Prostate gland (tissue), 2 donors: ENCODE measurements at regions not wholly inside any gene's neighbourhood (a gene's known extent, or its start where the extent isn't known, plus 50 kb on each side); places are given as distances from the start of the nearest gene placed in this dataset.

Experiments
- CTCF ChIP-seq, 4 experiments: fragments of 200-600 bp in 2 of 4; fragments of 450-650 bp in 2 of 4; sonication (generic) in 2 of 4; IDR thresholded peaks; 1 replicate in 3 of 4; 2 replicates in 1 of 4; pipeline ENCODE4 v1.5.1; 2016 to 2019; ENCODE audit warnings: antibody characterized with exemption in 4 of 4, mild to moderate bottlenecking in 2 of 4, moderate library complexity in 2 of 4
- POLR2A ChIP-seq: fragments of 450-650 bp; IDR thresholded peaks from one replicate; pipeline ENCODE4 v1.6.1; 2016; ENCODE audit warnings: antibody characterized with exemption, mild to moderate bottlenecking
- POLR2AphosphoS5 ChIP-seq: sonication (generic); formaldehyde crosslinking; IDR thresholded peaks from one replicate; pipeline ENCODE4 v1.6.1; 2017; ENCODE audit warnings: antibody characterized with exemption

GRCh38 chr3:72279631-72280041 lies 494.7 kb upstream of the PROK2 start:
- no peak for TF ChIP-seq CTCF (IDR thresholded peaks at IDR 0.05)
- no peak for TF ChIP-seq POLR2A
- TF ChIP-seq POLR2AphosphoS5, result no peak
